Astrocyte of the spinal cord (primary cell): ENCODE measurements at regions not wholly inside any gene's neighbourhood (a gene's known extent, or its start where the extent isn't known, plus 50 kb on each side); places are given as distances from the start of the nearest gene placed in this dataset.

Experiments
- DNase-seq: peaks from one replicate; pipeline ENCODE4 v3.0.0; 2011; ENCODE audit warnings: low read depth, low spot score
- H3K4me3 ChIP-seq: 2 replicates; pipeline ENCODE4 v1.5.1; 2011; ENCODE audit warnings: low read depth, mild to moderate bottlenecking, low read length, moderate library complexity
- CTCF ChIP-seq: IDR thresholded peaks from 2 replicates; pipeline ENCODE4 v1.5.1; 2012; ENCODE audit warnings: low read depth, mild to moderate bottlenecking, low read length, inconsistent platforms
- in situ Hi-C: cut with HindIII; loops from 2 replicates; pipeline ENCODE4 v1.10.0; 2017; ENCODE audit warnings: low sequenced_read_pairs

- in situ Hi-C loops: no loop called here
- peak; percentile 53 for TF ChIP-seq CTCF
- H3K4me3 ChIP-seq: no peak overlapping the region
- peak; percentile 6 for DNase-seq
Measured at GRCh38 chr7:119482209-119482608, 790.8 kb upstream of the KCND2 start.

GRCh38 chr7:119482671-119483070 lies 790.3 kb upstream of the KCND2 start:
- in situ Hi-C loops: no loop called here
- no peak overlapping the region for H3K4me3 ChIP-seq
- TF ChIP-seq CTCF: no peak
- DNase-seq: no peak

DNA sequence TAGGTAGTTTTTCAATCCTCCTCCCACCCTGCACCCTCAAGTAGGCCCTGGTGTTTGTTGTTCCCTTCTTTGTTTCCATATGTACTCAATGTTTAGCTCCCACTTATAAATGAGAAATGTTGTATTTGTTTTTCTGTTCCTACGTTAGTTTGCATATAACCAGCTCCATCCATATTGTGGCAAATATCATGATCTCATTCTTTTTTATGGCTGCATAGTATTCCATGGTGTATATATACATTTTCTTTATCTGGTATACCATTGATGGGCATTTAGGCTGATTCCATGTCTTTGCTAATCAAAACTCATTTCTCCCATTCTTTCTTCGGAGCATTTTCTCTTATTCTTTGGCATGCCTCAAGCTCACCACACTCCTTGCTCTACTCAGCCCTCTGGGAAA lies 789.6 kb upstream of the KCND2 start:
- in situ Hi-C loops: no loop called here
- no peak for DNase-seq
- H3K4me3 ChIP-seq: no peak overlapping the region
- TF ChIP-seq CTCF: no peak

- DNase-seq: no peak
- no peak overlapping the region for H3K4me3 ChIP-seq
- TF ChIP-seq CTCF: no peak
- in situ Hi-C loops: no loop called here
Measured at GRCh38 chr7:119514326-119514725, 758.6 kb upstream of the KCND2 start.

DNA sequence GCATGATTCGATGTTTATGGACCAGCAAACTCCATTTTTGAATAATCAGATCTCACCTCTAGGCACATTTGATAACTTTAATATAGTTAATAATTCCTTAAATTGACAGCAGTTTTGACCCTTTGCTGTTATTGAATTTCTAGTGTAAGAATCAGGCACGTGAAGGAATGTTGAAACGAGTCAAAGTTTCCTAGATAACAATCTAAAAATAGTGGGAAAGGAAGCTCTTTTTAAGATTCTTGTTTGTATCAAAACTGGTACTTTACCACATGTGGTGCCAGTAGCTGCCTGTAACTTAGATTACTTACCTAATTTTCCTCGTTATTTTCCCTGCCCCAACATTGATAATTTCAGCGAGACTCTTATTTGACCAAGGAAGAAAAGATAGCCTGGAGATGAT lies 757.8 kb upstream of the KCND2 start:
- no peak overlapping the region for H3K4me3 ChIP-seq
- no peak for DNase-seq
- in situ Hi-C loops: no loop called here
- no peak for TF ChIP-seq CTCF

- in situ Hi-C loops: no loop called here
- no peak overlapping the region for H3K4me3 ChIP-seq
- TF ChIP-seq CTCF: no peak
- DNase-seq: no peak
Measured at GRCh38 chr7:119515962-119516361, 757.0 kb upstream of the KCND2 start.

DNA sequence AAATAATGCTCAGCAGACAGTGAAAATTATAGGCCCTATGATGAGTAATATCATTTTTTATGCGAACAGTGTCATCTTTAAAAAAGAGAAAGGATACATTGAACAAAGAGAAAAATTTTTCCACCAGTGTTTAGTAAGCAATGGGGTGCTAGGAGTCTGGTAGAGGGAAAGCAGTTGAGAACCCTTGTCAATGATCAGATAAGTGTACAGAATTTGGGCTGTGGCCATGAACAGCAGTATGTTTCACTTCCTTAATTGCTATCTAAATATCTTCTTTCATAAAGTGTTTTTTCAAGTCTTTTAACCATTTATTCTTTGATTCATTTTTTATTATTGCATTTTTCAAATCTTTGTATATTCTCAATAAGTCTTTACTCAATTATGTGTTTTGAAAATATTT lies 750.7 kb upstream of the KCND2 start:
- in situ Hi-C loops: no loop called here
- TF ChIP-seq CTCF: no peak

More for the DNA sequence above, 750.7 kb upstream of the KCND2 start:
- H3K4me3 ChIP-seq: no peak overlapping the region
- no peak for DNase-seq
